ENCODE measurements at regions not wholly inside any gene's neighbourhood (a gene's known extent, or its start where the extent isn't known, plus 50 kb on each side); places are given as distances from the start of the nearest gene placed in this dataset.

- TF ChIP-seq POLR2A (IDR thresholded peaks at IDR 0.05): no peak
- TF ChIP-seq CTCF (IDR thresholded peaks at IDR 0.05): peak in 5 of 6 experiments; percentile 37 to 51 (median 42)
- no peak for TF ChIP-seq EP300 (IDR thresholded peaks at IDR 0.05)
- no peak for TF ChIP-seq POLR2AphosphoS5 (IDR thresholded peaks at IDR 0.05)
Observed at GRCh38 chr22:22431271-22432220, 77.0 kb downstream of the ZNF280B start.

Measured in upper lobe of left lung (tissue), 4 donors.